Ascending aorta (tissue), 2 donors: ENCODE measurements at regions not wholly inside any gene's neighbourhood (a gene's known extent, or its start where the extent isn't known, plus 50 kb on each side); places are given as distances from the start of the nearest gene placed in this dataset.

Experiments
- DNase-seq, 2 donors: peaks; one replicate each; pipeline ENCODE4 v3.0.0-alpha.2; 2019; ENCODE audit warnings: low spot score in 2 of 2
- H3K27ac ChIP-seq, 2 donors: fragments of 200-600 bp; sonication (generic); one replicate each; pipeline ENCODE4 v1.5.1; 2016 to 2017; ENCODE audit warnings: mild to moderate bottlenecking in 1 of 2
- H3K27me3 ChIP-seq: fragments of 200-600 bp; sonication (generic); one replicate; pipeline ENCODE4 v1.5.1; 2017
- H3K36me3 ChIP-seq, 2 donors: fragments of 200-600 bp; sonication (generic); one replicate each; pipeline ENCODE4 v1.5.1; 2016
- H3K4me1 ChIP-seq, 2 donors: fragments of 200-600 bp; sonication (generic); one replicate each; pipeline ENCODE4 v1.5.1; 2016 to 2017; ENCODE audit warnings: mild to moderate bottlenecking in 1 of 2
- H3K4me3 ChIP-seq, 2 donors: fragments of 200-600 bp; sonication (generic); one replicate each; pipeline ENCODE4 v1.5.1; 2016 to 2017; ENCODE audit warnings: mild to moderate bottlenecking in 1 of 2
- H3K9me3 ChIP-seq, 2 donors: fragments of 200-600 bp; sonication (generic); one replicate each; pipeline ENCODE4 v1.5.1; 2016
- CTCF ChIP-seq, 3 experiments: fragments of 200-600 bp in 2 of 3; fragments of 450-650 bp in 1 of 3; sonication (generic) in 2 of 3; IDR thresholded peaks; one replicate each; pipeline ENCODE4 v1.5.1; 2016 to 2019; ENCODE audit warnings: antibody characterized with exemption in 3 of 3, mild to moderate bottlenecking in 1 of 3, moderate library complexity in 1 of 3
- intact Hi-C: fragments of 100-400 bp; cut with DNase I; formaldehyde crosslinking; loops from one replicate; pipeline ENCODE4 v1.15.1; 2023

- Histone ChIP-seq H3K36me3 (no peaks in the 10 kb centered on the region), H3K9me3 (no peaks in the 10 kb centered on the region), H3K4me1 (no peaks in the 10 kb centered on the region), H3K27ac (no peak overlapping the region), H3K4me3 (no peak overlapping the region), H3K27me3 (no peaks in the 10 kb centered on the region)
- no peak for TF ChIP-seq CTCF (IDR thresholded peaks at IDR 0.05)
- intact Hi-C loops = no loop called here
- DNase-seq = no peak
Observed at GRCh38 chr9:26775391-26775790, 117.2 kb downstream of the CAAP1 start.

- H3K9me3 ChIP-seq = no peaks in the 10 kb centered on the region
- TF ChIP-seq CTCF (IDR thresholded peaks at IDR 0.05) = no peak
- intact Hi-C loops = no loop called here
- no peaks in the 10 kb centered on the region for H3K36me3 ChIP-seq
- H3K27ac ChIP-seq = no peak overlapping the region
- H3K27me3 ChIP-seq = no peaks in the 10 kb centered on the region
- H3K4me1 ChIP-seq = no peaks in the 10 kb centered on the region
- H3K4me3 ChIP-seq = no peak overlapping the region
- DNase-seq = no peak
Observed at GRCh38 chr9:26773056-26773455, 119.5 kb downstream of the CAAP1 start.

- no peak for DNase-seq
- Histone ChIP-seq H3K36me3 (no peaks in the 10 kb centered on the region), H3K27me3 (no peaks in the 10 kb centered on the region), H3K27ac (no peak overlapping the region), H3K4me1 (no peaks in the 10 kb centered on the region), H3K9me3 (no peaks in the 10 kb centered on the region), H3K4me3 (no peak overlapping the region)
- TF ChIP-seq CTCF (IDR thresholded peaks at IDR 0.05) = no peak
- intact Hi-C loops = no loop called here
Observed at GRCh38 chr9:26770821-26771220, 121.8 kb downstream of the CAAP1 start.

GRCh38 chr9:26768145-26768544, 124.5 kb downstream of the CAAP1 start:
- TF ChIP-seq CTCF (IDR thresholded peaks at IDR 0.05) = no peak
- H3K4me3 ChIP-seq = no peak overlapping the region
- no peaks in the 10 kb centered on the region for H3K9me3 ChIP-seq
- intact Hi-C loops = no loop called here
- no peaks in the 10 kb centered on the region for H3K36me3 ChIP-seq
- H3K27me3 ChIP-seq = no peaks in the 10 kb centered on the region
- H3K4me1 ChIP-seq = no peaks in the 10 kb centered on the region
- no peak overlapping the region for H3K27ac ChIP-seq
- DNase-seq = no peak

GRCh38 chr9:26760675-26761074, 131.9 kb downstream of the CAAP1 start:
- Histone ChIP-seq H3K36me3 (no peaks in the 10 kb centered on the region), H3K27me3 (no peaks in the 10 kb centered on the region), H3K27ac (no peak overlapping the region), H3K4me3 (no peak overlapping the region), H3K9me3 (no peaks in the 10 kb centered on the region), H3K4me1 (no peaks in the 10 kb centered on the region)
- TF ChIP-seq CTCF (IDR thresholded peaks at IDR 0.05) = no peak
- DNase-seq = no peak
- intact Hi-C loops = no loop called here

GRCh38 chr9:26758655-26759054, 133.9 kb downstream of the CAAP1 start:
- DNase-seq = no peak
- Histone ChIP-seq H3K36me3 (no peaks in the 10 kb centered on the region), H3K4me3 (no peak overlapping the region), H3K9me3 (no peaks in the 10 kb centered on the region), H3K27ac (no peak overlapping the region), H3K27me3 (no peaks in the 10 kb centered on the region), H3K4me1 (no peaks in the 10 kb centered on the region)
- intact Hi-C loops = no loop called here
- TF ChIP-seq CTCF (IDR thresholded peaks at IDR 0.05) = no peak
